Vagina (tissue), 2 donors: ENCODE measurements at regions not wholly inside any gene's neighbourhood (a gene's known extent, or its start where the extent isn't known, plus 50 kb on each side); places are given as distances from the start of the nearest gene placed in this dataset.
"Not testable (repeated sequence)": the region's sequence is repeated elsewhere in the genome, so short reads cannot be mapped to it uniquely, and the experiment has no call there.

Source experiments
- CTCF ChIP-seq, 3 experiments: fragments of 450-650 bp in 2 of 3; fragments of 200-600 bp in 1 of 3; sonication (generic) in 1 of 3; IDR thresholded peaks; one replicate each; pipeline ENCODE4 v1.5.1; 2017 to 2019; ENCODE audit warnings: antibody characterized with exemption in 3 of 3, mild to moderate bottlenecking in 2 of 3, moderate library complexity in 2 of 3
- POLR2A ChIP-seq, 2 donors: fragments of 450-650 bp; IDR thresholded peaks; one replicate each; pipeline ENCODE4 v1.6.1; 2017; ENCODE audit warnings: antibody characterized with exemption in 2 of 2, mild to moderate bottlenecking in 2 of 2, moderate library complexity in 2 of 2
- POLR2AphosphoS5 ChIP-seq, 2 donors: sonication (generic); formaldehyde crosslinking; IDR thresholded peaks; one replicate each; pipeline ENCODE4 v1.9.0; 2017; ENCODE audit warnings: antibody characterized with exemption in 2 of 2, mild to moderate bottlenecking in 2 of 2, low read depth in 1 of 2; ENCODE audit not compliant: insufficient read depth in 1 of 2

- TF ChIP-seq CTCF (IDR thresholded peaks at IDR 0.05); POLR2AphosphoS5 (IDR thresholded peaks at IDR 0.05; ENCODE audit: insufficient read depth in 1 of 2, low read depth in 1 of 2); POLR2A (IDR thresholded peaks at IDR 0.05): not testable (repeated sequence)
Observed at GRCh38 chr4:106525425-106525824, 156.8 kb upstream of the GIMD1 start.
